LNCAP (cell line): ENCODE measurements at regions not wholly inside any gene's neighbourhood (a gene's known extent, or its start where the extent isn't known, plus 50 kb on each side); places are given as distances from the start of the nearest gene placed in this dataset.

Experiments used
- CTCF ChIP-seq: fragments of 450-650 bp; IDR thresholded peaks from 2 replicates; pipeline ENCODE4 v1.5.1; 2017; ENCODE audit warnings: mild to moderate bottlenecking

- no peak for TF ChIP-seq CTCF
Observed at GRCh38 chr3:162764808-162765071, 1268.1 kb downstream of the OTOL1 start.

GRCh38 chr3:162765524-162765923, 1268.9 kb downstream of the OTOL1 start:
- no peak for TF ChIP-seq CTCF

GRCh38 chr3:162769564-162769963, 1273.0 kb downstream of the OTOL1 start:
- no peak for TF ChIP-seq CTCF

GRCh38 chr3:162770551-162770950, 1273.9 kb downstream of the OTOL1 start:
- no peak for TF ChIP-seq CTCF

- TF ChIP-seq CTCF: no peak
Observed at GRCh38 chr3:162774613-162775100, 1278.0 kb downstream of the OTOL1 start.

GRCh38 chr3:162776148-162776547, 1279.5 kb downstream of the OTOL1 start:
- no peak for TF ChIP-seq CTCF

GRCh38 chr3:162777118-162777517, 1280.5 kb downstream of the OTOL1 start:
- TF ChIP-seq CTCF: no peak

GRCh38 chr3:162780313-162780712, 1283.7 kb downstream of the OTOL1 start:
- TF ChIP-seq CTCF: no peak
